IPS DF 6.9 (cell line): ENCODE measurements at regions not wholly inside any gene's neighbourhood (a gene's known extent, or its start where the extent isn't known, plus 50 kb on each side); places are given as distances from the start of the nearest gene placed in this dataset.
"Not testable (repeated sequence)": the region's sequence is repeated elsewhere in the genome, so short reads cannot be mapped to it uniquely, and the experiment has no call there.

Experiments used
- DNase-seq: peaks from one replicate; pipeline ENCODE4 v3.0.0-alpha.2; 2013; ENCODE audit warnings: low read depth, low spot score
- H3K27ac ChIP-seq: one replicate; pipeline ENCODE4 v1.5.1; 2013; ENCODE audit warnings: low read length, control low read depth
- H3K27me3 ChIP-seq: 2 replicates; pipeline ENCODE4 v1.6.1; 2013; ENCODE audit warnings: mild to moderate bottlenecking, low read length; ENCODE audit not compliant: control insufficient read depth, insufficient read depth
- H3K36me3 ChIP-seq: 2 replicates; pipeline ENCODE4 v1.6.1; 2013; ENCODE audit warnings: low read length; ENCODE audit not compliant: control insufficient read depth, insufficient read depth
- H3K4me1 ChIP-seq: 2 replicates; pipeline ENCODE4 v1.6.1; 2013; ENCODE audit warnings: low read length; ENCODE audit not compliant: control insufficient read depth, insufficient read depth
- H3K4me3 ChIP-seq: 2 replicates; pipeline ENCODE4 v1.5.1; 2013; ENCODE audit warnings: mild to moderate bottlenecking, low read length
- H3K9me3 ChIP-seq: 2 replicates; pipeline ENCODE4 v1.6.1; 2013; ENCODE audit warnings: low read length, inconsistent platforms; ENCODE audit not compliant: control insufficient read depth, insufficient read depth
- WGBS: extraction: QIAGEN DNeasy Blood & Tissue Kit; methylation state at CpG from one replicate; pipeline ENCODE4 v1.1.7; 2013; ENCODE audit warnings: mixed read lengths, missing lambda C conversion rate; ENCODE audit not compliant: insufficient read length, insufficient coverage; 5-methylcytosine and 5-hydroxymethylcytosine counted together

DNA sequence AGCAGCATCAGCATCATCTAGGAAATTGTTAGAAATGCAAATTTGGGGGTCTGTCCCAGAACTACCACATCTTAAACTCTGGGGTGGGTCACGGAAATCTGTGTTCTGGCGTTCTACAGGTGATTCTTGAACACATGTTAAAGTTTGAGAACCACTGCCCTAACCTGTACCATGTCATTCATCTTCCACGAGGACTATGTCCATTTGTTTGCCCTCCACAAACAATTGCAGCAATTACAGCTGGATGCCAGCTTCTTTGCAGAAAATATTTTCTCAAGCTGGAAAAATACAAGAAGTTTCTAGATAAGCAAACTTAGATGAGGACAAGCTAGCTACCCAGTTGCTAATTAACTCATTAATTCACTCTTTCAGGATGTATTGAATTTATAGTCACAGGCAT lies 54.1 kb downstream of the MAFB start:
- DNase-seq, result no peak
- Histone ChIP-seq H3K4me1 (no peaks in the 10 kb centered on the region), H3K9me3 (no peaks in the 10 kb centered on the region), H3K27ac (no peak overlapping the region), H3K36me3 (no peaks in the 10 kb centered on the region), H3K27me3 (no peaks in the 10 kb centered on the region), H3K4me3 (no peak overlapping the region)
- no CpG with 5 or more reads among the region's 3 CpGs for WGBS

DNA sequence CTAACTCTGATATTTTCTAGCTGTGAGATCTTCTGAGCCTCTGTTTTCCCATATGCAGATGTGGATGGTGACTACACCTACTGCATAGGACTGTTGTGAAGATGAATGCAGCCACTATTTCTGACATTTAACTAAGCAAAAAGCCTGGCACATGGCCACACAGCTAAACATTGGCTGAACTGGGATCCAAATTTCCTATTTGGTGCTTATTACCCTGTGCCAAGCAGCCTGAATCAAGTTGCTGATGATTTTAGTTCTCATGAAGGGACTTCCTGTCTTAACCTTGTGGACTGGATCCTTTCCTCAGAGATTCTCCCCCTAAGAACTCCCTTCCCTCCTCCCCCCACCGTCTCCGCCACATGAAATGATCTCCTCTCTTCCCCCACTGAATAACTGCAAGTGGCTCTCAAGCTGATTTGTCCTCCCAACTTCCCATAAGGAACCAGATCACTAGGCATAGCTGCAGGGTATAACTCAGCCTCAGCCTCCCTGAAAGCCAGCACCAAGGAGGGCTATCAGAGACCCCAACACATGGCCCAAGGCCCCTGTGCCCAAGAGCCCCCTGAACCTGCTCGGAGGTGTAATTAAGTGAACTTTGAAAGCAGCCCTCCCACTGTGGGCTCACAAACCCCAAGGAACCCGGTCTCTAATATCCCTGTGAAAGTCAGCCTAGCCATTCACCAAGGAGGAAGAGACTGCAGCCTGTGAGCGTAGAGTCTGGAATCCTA lies 55.7 kb downstream of the MAFB start:
- H3K4me3 ChIP-seq, result no peak overlapping the region
- no peak overlapping the region for H3K27ac ChIP-seq
- no peaks in the 10 kb centered on the region for H3K9me3 ChIP-seq
- WGBS, result no CpG with 5 or more reads among the region's 5 CpGs
- H3K36me3 ChIP-seq, result no peaks in the 10 kb centered on the region
- no peaks in the 10 kb centered on the region for H3K27me3 ChIP-seq
- H3K4me1 ChIP-seq, result no peaks in the 10 kb centered on the region
- no peak for DNase-seq

DNA sequence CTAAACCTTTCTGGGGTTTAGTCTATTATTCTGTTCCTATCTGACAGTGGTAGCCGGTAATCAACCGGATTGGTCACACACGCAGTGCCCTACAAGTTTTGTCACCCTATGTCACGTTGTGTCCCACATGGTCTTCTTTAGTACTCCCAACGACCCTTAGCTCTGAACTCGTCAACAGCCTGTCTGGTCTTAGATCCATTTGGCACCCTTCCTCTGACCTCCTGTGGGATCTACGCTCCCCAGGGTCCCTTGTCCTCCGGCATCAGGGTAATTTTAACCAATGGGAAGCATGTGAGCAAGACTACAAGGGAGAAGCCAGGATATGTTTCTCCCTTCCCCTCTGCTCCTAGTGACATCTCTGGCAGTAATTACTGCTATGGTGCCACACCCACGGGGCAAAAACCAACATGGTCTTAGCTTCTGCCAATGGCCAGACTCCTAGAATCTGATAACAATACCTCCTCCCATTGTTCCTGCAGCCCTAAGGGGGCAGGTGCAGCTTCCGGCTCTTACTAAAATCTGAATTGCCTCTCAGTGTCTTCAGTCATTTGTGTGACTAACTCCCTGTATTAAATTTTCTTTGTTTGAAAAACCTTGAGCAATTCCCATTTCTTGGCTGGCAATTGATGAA lies 56.6 kb downstream of the MAFB start:
- H3K36me3 ChIP-seq, result no peaks in the 10 kb centered on the region
- no peak overlapping the region for H3K27ac ChIP-seq
- WGBS, result no CpG with 5 or more reads among the region's 10 CpGs
- no peak overlapping the region for H3K4me3 ChIP-seq
- H3K27me3 ChIP-seq, result no peaks in the 10 kb centered on the region
- no peaks in the 10 kb centered on the region for H3K4me1 ChIP-seq
- DNase-seq, result no peak
- H3K9me3 ChIP-seq, result no peaks in the 10 kb centered on the region

DNA sequence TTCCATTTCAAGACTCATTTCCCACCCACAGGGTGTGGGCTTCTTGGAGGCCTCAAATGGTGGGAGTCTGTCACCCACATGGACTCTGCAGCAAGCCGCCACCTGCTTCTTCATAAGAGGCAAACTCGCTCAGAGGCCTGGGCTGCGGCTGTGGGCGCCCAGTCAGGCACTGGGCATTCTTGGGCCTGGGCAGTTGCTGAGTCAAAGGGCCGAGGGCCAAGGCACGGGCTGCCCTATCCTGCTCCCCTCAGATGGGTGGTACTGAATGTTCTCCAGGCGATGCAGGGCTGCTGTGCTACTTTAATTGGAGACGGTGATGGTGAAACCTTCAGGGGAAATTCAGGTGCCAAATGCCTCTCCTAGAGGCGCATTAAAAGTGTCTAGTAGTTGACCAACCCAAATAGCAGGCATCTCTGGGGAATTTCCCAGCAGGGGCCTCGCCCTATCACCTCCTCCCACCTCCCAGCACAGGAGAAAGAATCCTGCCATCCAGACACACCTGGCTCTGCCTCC lies 57.9 kb downstream of the MAFB start:
- Histone ChIP-seq H3K4me3 (no peak overlapping the region), H3K36me3 (no peaks in the 10 kb centered on the region), H3K27me3 (no peaks in the 10 kb centered on the region), H3K27ac (no peak overlapping the region), H3K4me1 (no peaks in the 10 kb centered on the region), H3K9me3 (no peaks in the 10 kb centered on the region)
- DNase-seq, result no peak
- no CpG with 5 or more reads among the region's 10 CpGs for WGBS

DNA sequence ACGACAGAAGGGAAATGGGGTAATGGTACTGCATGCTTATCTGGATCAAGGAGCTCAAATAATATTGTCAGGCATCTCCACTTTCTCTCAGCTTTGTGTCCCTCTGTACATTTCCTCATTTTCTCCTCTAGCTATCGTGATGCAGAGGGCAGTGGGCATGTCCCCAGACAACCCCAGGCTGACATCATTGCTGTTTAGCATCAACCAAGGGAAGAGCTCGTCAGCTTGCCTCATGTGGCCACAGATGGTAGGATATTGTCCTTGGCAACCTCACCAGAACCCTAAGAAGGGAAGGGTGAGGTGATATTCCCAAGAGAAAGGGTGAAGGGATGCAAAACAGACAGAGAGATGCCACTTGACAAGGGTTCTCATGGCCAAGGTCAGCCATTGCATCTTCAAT lies 58.3 kb downstream of the MAFB start:
- H3K36me3 ChIP-seq, result no peaks in the 10 kb centered on the region
- H3K27me3 ChIP-seq, result no peaks in the 10 kb centered on the region
- no peak overlapping the region for H3K27ac ChIP-seq
- no CpG with 5 or more reads among the region's 3 CpGs for WGBS
- H3K9me3 ChIP-seq, result no peaks in the 10 kb centered on the region
- H3K4me3 ChIP-seq, result no peak overlapping the region
- no peaks in the 10 kb centered on the region for H3K4me1 ChIP-seq
- no peak for DNase-seq

DNA sequence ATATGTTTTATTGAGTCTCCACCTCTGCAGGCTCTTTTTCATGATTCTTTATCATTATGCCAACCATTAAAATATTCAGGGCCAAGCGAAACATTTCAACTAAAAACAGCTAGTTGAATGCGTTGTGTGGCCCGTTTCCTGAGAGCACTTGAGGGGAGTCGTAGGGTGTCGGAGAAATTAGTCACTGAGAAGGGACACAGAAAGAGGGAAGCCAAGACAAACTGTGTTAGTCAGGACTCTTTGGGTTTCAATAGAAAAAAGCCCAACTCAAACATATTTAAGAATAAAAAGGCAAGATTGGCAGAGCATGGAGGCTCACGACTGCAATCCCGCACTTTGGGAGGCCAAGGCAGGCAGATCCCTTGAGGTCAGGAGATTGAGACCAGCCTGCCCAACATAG lies 58.9 kb downstream of the MAFB start:
- no peak overlapping the region for H3K27ac ChIP-seq
- no peaks in the 10 kb centered on the region for H3K9me3 ChIP-seq
- DNase-seq, result no peak
- no CpG with 5 or more reads among the region's 7 CpGs for WGBS
- H3K4me1 ChIP-seq, result no peaks in the 10 kb centered on the region
- no peak overlapping the region for H3K4me3 ChIP-seq
- no peaks in the 10 kb centered on the region for H3K27me3 ChIP-seq
- no peaks in the 10 kb centered on the region for H3K36me3 ChIP-seq

DNA sequence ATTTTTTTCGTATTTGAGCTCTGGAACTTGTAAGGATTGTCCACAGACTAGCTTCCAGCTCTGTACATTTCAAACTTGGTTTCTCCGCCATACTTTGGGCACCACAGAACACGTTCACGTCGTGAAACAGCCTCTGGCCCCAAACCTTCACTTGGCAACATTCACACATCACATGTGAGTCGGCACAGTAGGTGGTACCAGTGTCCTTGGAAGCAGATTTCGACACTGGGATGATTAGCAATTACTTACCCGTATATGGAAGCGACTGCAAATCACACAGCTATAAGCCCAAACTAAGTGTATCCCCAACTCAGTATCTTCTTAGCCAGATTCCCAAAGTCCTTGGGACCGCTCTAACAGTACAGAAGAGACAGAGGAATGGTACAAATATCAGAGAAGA lies 60.2 kb downstream of the MAFB start:
- H3K27ac ChIP-seq, result no peak overlapping the region
- no peaks in the 10 kb centered on the region for H3K27me3 ChIP-seq
- H3K4me3 ChIP-seq, result no peak overlapping the region
- no peaks in the 10 kb centered on the region for H3K9me3 ChIP-seq
- no peaks in the 10 kb centered on the region for H3K4me1 ChIP-seq
- no peaks in the 10 kb centered on the region for H3K36me3 ChIP-seq
- DNase-seq, result no peak
- WGBS, result no CpG with 5 or more reads among the region's 10 CpGs

DNA sequence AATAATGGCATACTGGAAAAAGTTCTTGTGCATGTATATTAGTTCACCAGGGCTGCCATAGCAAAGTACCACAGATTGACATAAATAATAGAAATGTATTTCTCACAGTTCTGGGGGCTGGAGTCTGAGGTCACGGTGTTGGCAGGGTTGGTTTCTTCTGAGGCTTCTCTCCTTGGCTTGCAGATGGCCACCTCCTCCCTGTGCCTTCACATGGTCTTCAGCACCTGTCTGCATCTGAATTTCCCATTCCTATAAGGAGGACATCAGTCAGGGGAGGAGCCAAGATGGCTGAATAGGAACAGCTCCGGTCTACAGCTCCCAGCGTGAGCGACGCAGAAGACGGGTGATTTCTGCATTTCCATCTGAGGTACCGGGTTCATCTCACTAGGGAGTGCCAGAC lies 70.0 kb downstream of the MAFB start:
- not testable (repeated sequence) for H3K27me3 ChIP-seq, H3K4me1 ChIP-seq, DNase-seq, H3K4me3 ChIP-seq, H3K9me3 ChIP-seq, H3K36me3 ChIP-seq, H3K27ac ChIP-seq
- WGBS, result no CpG with 5 or more reads among the region's 7 CpGs

DNA sequence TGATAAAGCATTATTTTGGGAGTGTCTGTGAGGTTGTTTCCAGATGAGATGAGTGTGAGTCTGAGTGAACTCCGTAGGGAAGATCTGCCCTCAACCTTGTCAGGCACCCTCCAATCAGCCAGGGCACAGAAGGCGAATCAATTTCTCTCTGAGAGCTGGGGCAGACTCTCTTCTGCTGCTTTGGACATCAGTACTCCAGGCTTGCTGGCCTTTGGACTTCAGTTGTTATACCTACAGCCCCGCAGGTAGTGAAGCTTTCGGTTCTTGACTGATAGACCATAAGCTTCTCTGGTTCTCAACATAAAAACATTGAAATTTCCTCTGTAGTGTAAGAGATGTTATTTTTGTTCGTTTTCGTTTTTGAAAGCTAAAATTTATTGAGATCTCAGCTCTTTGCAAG lies 71.4 kb downstream of the MAFB start:
- WGBS, result no CpG with 5 or more reads among the region's 6 CpGs
- no peak for DNase-seq
- Histone ChIP-seq H3K4me3 (no peak overlapping the region), H3K27ac (no peak overlapping the region), H3K9me3 (no peaks in the 10 kb centered on the region), H3K27me3 (no peaks in the 10 kb centered on the region), H3K36me3 (no peaks in the 10 kb centered on the region), H3K4me1 (no peaks in the 10 kb centered on the region)

DNA sequence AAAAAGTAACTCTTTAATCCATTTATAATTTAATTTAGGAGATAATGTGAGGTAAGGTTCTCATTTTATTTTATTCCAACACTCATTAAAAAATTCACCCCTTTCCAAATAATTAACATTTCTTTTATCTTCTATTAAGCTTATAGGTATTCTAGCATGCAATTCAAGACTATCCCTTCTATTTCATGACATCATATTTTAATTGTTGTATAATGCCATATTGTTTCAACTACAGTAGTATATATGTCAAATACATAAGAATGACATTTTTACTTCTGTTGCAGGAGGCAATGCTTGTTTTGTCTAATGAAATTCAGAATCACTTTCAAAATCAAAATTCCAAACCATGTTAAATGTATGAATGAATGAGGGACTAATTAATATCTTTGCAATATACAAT lies 76.2 kb downstream of the MAFB start:
- H3K9me3 ChIP-seq, result no peaks in the 10 kb centered on the region
- H3K27ac ChIP-seq, result no peak overlapping the region
- no peak overlapping the region for H3K4me3 ChIP-seq
- DNase-seq, result no peak
- no peaks in the 10 kb centered on the region for H3K27me3 ChIP-seq
- H3K36me3 ChIP-seq, result no peaks in the 10 kb centered on the region
- H3K4me1 ChIP-seq, result no peaks in the 10 kb centered on the region

DNA sequence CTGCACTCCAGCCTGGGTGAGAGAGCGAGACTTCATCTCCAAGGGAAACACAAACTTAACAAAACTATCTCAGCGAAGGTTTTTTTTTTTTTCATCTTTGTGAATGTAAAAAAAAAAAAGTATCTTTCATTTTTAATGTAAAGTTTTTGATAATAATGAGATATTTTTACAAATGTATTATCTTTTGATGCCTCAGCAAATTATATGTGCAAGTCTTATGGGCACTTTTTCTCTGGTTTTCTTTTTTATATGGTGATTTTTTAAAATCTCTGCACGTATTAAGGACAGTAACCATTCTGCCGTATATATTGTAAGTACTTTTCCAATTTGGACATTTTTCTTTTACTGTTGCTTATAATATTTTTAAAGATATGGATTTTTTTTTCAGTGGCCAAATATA lies 76.8 kb downstream of the MAFB start:
- H3K4me1 ChIP-seq, result no peaks in the 10 kb centered on the region
- no peak overlapping the region for H3K27ac ChIP-seq
- DNase-seq, result no peak
- WGBS, result no CpG with 5 or more reads among the region's 4 CpGs
- H3K36me3 ChIP-seq, result no peaks in the 10 kb centered on the region
- H3K27me3 ChIP-seq, result no peaks in the 10 kb centered on the region
- no peaks in the 10 kb centered on the region for H3K9me3 ChIP-seq
- H3K4me3 ChIP-seq, result no peak overlapping the region
